ENCODE measurements at regions not wholly inside any gene's neighbourhood (a gene's known extent, or its start where the extent isn't known, plus 50 kb on each side); places are given as distances from the start of the nearest gene placed in this dataset.

DNA sequence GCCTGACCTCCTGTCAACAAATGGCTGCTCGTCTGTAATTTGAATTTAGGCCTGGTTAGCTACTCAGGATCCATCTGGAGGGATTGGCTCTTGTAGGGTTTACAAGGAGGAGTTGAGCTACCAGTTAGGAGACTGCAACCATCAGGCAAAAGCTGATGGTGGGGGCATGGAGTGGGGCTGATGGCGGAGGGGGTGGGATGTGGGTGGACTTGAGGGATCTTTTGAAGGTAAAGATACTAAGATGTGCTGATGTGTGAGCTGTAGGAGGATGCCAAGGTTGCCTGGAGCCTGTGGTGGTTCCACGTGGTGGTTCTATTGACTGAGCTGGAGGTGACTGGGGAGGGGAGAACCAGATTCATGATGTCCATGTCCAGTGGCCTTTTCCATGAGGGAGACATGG lies 240.7 kb downstream of the LPIN1 start:
- TF ChIP-seq, protein P1, sequence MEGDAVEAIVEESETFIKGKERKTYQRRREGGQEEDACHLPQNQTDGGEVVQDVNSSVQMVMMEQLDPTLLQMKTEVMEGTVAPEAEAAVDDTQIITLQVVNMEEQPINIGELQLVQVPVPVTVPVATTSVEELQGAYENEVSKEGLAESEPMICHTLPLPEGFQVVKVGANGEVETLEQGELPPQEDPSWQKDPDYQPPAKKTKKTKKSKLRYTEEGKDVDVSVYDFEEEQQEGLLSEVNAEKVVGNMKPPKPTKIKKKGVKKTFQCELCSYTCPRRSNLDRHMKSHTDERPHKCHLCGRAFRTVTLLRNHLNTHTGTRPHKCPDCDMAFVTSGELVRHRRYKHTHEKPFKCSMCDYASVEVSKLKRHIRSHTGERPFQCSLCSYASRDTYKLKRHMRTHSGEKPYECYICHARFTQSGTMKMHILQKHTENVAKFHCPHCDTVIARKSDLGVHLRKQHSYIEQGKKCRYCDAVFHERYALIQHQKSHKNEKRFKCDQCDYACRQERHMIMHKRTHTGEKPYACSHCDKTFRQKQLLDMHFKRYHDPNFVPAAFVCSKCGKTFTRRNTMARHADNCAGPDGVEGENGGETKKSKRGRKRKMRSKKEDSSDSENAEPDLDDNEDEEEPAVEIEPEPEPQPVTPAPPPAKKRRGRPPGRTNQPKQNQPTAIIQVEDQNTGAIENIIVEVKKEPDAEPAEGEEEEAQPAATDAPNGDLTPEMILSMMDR (IDR thresholded peaks at IDR 0.05; ENCODE audit: insufficient read depth, low read length): no peak
- no peak overlapping the region for H3K4me3 ChIP-seq (ENCODE audit: low read depth, low read length)
- DNase-seq (ENCODE audit: low read depth): no peak

DNA sequence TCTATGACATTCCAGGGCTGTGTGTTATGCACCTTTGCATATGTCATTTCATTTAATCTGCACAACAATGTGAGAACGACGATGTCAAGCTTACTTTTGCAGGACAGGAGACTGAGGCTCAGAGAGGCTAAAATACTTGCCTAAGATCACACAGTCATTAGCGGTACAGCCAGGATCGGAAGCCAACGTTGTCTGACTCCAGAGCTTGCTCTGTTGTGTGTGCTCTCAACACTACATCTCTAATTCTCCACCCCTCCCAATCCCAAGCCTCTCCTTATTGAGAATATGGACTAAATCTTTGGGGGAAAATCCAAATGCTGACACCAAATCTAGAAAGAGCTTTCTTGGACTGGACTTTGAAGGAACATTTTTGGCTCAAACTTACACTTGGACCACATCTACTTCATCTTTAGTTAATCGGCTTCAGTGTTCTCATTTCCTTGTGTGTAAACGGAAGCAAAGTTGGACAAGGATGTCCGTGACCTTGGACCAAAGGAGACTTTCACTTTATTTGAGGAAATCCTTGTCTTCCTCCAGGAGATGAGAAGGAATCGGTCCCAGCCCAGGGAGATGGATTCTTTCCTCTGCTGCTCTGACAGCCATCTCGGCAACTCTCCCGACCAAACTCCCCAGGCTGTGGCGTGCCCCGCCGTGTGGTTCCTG lies 242.4 kb downstream of the LPIN1 start:
- TF ChIP-seq, protein P1 (IDR thresholded peaks at IDR 0.05; ENCODE audit: insufficient read depth, low read length): no peak
- DNase-seq (ENCODE audit: low read depth): peak; percentile 54
- H3K4me3 ChIP-seq (ENCODE audit: low read depth, low read length): no peak overlapping the region

DNA sequence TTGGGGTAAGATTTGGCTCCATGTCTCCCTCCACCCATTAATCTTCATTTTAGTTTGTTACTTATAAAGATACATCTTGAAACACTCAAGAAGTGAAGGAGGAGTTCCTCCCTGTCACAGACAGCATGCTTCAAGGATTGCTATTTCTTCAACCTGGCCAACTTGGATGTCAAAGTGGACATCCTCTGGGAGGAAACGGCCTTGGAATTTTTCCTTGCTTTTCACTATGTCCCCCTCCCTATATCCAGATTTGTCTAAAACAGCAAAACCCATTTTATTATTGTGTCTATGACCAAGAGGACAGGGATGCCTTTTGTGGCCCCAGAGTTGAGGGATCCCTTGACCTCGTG lies 242.9 kb downstream of the LPIN1 start:
- DNase-seq (ENCODE audit: low read depth): no peak
- TF ChIP-seq, protein P1 (IDR thresholded peaks at IDR 0.05; ENCODE audit: insufficient read depth, low read length): no peak
- H3K4me3 ChIP-seq (ENCODE audit: low read depth, low read length): no peak overlapping the region

DNA sequence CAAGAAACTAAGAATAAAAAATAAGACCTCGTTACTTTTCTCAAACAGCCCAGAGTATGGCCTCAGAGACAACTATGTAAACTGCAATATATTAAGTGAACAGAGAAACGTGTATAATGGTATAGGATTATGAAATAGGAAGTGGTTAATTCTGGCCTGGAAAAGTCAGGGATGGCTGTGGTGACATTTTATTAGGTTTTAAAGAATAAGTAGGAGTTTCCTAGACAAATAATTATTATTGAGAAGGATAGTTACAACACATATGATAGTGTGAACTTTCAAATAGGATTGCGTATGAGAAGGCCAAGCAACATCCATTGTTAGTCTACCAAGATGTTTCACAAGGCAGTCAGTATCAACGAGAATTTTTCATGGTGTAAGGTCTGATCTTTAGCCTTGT lies 244.1 kb downstream of the LPIN1 start:
- TF ChIP-seq, protein P1 (IDR thresholded peaks at IDR 0.05; ENCODE audit: insufficient read depth, low read length): no peak
- DNase-seq (ENCODE audit: low read depth): no peak
- H3K4me3 ChIP-seq (ENCODE audit: low read depth, low read length): no peak overlapping the region

DNA sequence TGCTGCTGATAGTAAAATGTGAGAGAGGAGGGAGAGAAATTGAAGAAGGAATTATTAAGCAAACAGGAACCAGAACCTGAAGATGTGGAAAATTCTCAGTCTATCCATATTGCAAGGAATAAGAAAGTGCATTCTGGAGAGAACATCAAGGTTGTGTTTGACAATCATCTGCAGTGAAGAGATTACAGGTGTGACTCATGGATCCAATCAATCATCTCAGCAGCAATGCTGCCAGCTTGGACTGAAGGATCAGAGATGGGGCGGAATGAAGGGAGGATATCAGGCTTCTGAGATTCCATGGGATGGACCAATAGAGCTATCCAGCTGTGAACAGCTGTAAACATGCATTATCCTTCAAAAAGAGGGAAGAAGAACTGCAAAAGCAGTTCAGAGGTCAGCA lies 247.3 kb downstream of the LPIN1 start:
- H3K4me3 ChIP-seq (ENCODE audit: low read depth, low read length): no peak overlapping the region
- TF ChIP-seq, protein P1 (IDR thresholded peaks at IDR 0.05; ENCODE audit: insufficient read depth, low read length): no peak
- no peak for DNase-seq (ENCODE audit: low read depth)

DNA sequence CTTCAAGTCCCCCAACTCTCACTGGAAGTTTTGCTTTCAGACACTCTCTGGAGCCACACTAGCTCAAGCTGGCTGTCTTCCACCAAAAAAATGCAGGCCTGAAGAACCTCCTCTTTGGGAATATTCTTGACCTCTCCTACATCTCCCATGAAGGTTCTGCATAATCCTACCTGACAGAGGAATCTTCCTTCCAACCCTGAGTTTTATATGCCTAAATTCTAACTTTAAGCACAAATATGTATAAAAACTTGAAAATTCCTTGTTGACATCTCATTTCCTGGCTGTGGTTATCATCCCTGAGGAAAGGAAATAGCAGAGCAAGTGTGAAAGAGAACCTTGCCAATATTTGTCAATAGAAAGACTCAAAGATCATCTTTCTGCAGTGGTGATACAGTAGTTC lies 249.0 kb downstream of the LPIN1 start:
- TF ChIP-seq, protein P1 (IDR thresholded peaks at IDR 0.05; ENCODE audit: insufficient read depth, low read length): no peak
- H3K4me3 ChIP-seq (ENCODE audit: low read depth, low read length): no peak overlapping the region
- peak; percentile 53 for DNase-seq (ENCODE audit: low read depth)

DNA sequence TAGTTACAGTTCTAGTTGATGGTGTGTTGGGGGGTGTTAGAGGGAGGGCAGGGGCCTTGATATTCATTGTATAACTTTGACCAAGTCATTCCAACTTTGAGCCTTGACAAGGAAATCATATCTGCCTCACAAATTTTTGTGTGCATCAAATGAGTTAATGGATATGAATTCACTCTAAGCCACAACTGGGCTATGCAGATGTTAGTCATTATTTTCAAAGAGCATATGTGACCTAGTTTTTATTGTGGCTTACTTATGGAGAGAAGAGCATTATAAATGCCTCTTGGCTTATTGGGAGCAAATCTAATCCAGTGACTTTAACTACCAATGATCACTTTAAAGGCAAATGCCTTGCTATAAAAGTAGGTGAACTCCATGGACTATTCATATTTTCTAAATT lies 250.2 kb downstream of the LPIN1 start:
- DNase-seq (ENCODE audit: low read depth): peak; percentile 22
- TF ChIP-seq, protein P1 (IDR thresholded peaks at IDR 0.05; ENCODE audit: insufficient read depth, low read length): no peak
- H3K4me3 ChIP-seq (ENCODE audit: low read depth, low read length): no peak overlapping the region
